ENCODE measurements at regions not wholly inside any gene's neighbourhood (a gene's known extent, or its start where the extent isn't known, plus 50 kb on each side); places are given as distances from the start of the nearest gene placed in this dataset.

DNA sequence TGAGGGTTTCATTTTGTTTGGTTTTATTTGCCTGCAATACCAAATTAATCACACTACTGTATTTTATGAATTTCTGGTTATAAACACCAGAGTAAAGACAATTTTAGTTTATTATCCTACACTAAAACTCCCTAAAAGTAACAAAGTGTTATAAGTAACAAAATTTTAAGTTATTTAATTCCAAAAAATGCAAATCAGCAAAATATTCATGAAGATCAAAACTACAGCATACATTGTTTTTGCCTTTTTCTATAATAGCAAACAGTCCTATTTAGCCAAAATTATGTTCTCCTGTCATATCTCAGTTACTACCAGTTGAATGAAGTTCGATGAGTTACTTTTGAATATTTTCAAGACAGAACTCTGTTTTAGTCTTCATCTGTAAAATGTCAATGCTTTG, 132.7 kb upstream of the CYLC2 start:
- Histone ChIP-seq H3K4me3 (ENCODE audit: low read length in 2 of 2) (no peak overlapping the region), H2BK120ac (ENCODE audit: low read depth, low read length) (no peak overlapping the region), H4K91ac (ENCODE audit: low read depth, low read length, poor library complexity) (no peak overlapping the region), H3K9me3 (replicated peaks in 1 of 2; ENCODE audit: control insufficient read depth in 2 of 2, insufficient read depth in 1 of 2, low read depth in 1 of 2, low read length in 2 of 2) (no peaks in the 10 kb centered on the region), H2BK15ac (ENCODE audit: low read length) (no peak overlapping the region), H3K27me3 (ENCODE audit: control insufficient read depth in 3 of 3, insufficient read depth in 3 of 3, low read depth in 1 of 3, low read length in 3 of 3) (no peaks in the 10 kb centered on the region), H2AFZ (ENCODE audit: low read length) (no peak overlapping the region), H2BK12ac (ENCODE audit: low read length) (no peak overlapping the region), H3K9ac (ENCODE audit: low read depth, low read length, poor library complexity) (no peak overlapping the region), H3K79me1 (ENCODE audit: low read depth, low read length) (no peaks in the 10 kb centered on the region), H3K36me3 (replicated peaks in 1 of 2; ENCODE audit: control insufficient read depth in 2 of 2, insufficient read depth in 2 of 2, low read length in 2 of 2) (no peaks in the 10 kb centered on the region), H3K23ac (ENCODE audit: low read depth, low read length, poor library complexity) (no peak overlapping the region), H3K4me2 (ENCODE audit: insufficient read depth, low read length, poor library complexity, severe bottlenecking) (no peak overlapping the region), H3K4ac (ENCODE audit: low read length) (no peak overlapping the region), H3K14ac (ENCODE audit: low read length) (no peak overlapping the region), H2AK5ac (ENCODE audit: low read depth, low read length) (no peak overlapping the region), H4K8ac (ENCODE audit: low read depth, low read length) (no peak overlapping the region), H3K27ac (replicated peaks; ENCODE audit: low read length) (no peak overlapping the region), H2BK5ac (ENCODE audit: low read length) (no peak overlapping the region), H3K4me1 (ENCODE audit: control insufficient read depth in 2 of 2, insufficient read depth in 1 of 2, low read depth in 1 of 2, low read length in 2 of 2) (no peaks in the 10 kb centered on the region), H3K18ac (ENCODE audit: low read length) (no peak overlapping the region)
- no CpG with 5 or more reads among the region's 1 CpG for WGBS, 2 donors (ENCODE audit: extremely low coverage in 2 of 2, insufficient read length in 2 of 2, insufficient replicate concordance in 1 of 2)
- no peak for DNase-seq (ENCODE audit: low spot score)

DNA sequence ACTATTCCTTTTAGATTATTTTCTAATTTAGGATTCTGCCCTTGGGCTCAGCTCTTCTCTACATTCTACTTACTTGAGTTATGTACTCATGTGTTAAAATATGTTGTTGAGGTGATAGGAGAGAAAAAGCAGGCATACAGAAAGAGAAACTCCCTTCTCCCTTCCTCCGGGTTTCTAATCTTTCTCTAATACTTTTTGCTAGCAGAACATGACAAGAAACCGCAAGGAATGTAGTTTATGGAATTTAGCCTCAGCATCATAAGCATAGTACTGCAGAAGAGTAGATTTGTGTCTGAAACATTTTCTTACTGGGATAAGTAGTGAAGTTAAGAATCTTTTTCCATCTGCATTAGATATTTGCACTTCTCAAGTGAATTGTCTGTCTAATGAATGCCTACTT, 139.5 kb upstream of the CYLC2 start:
- Histone ChIP-seq H2AK5ac (ENCODE audit: low read depth, low read length) (no peak overlapping the region), H3K14ac (ENCODE audit: low read length) (no peak overlapping the region), H3K4me2 (ENCODE audit: insufficient read depth, low read length, poor library complexity, severe bottlenecking) (no peak overlapping the region), H4K8ac (ENCODE audit: low read depth, low read length) (no peak overlapping the region), H3K79me1 (ENCODE audit: low read depth, low read length) (no peaks in the 10 kb centered on the region), H3K23ac (ENCODE audit: low read depth, low read length, poor library complexity) (no peak overlapping the region), H4K91ac (ENCODE audit: low read depth, low read length, poor library complexity) (no peak overlapping the region), H2BK120ac (ENCODE audit: low read depth, low read length) (no peak overlapping the region), H3K18ac (ENCODE audit: low read length) (no peak overlapping the region), H3K4me3 (ENCODE audit: low read length in 2 of 2) (no peak overlapping the region), H3K4me1 (ENCODE audit: control insufficient read depth in 2 of 2, insufficient read depth in 1 of 2, low read depth in 1 of 2, low read length in 2 of 2) (no peaks in the 10 kb centered on the region), H3K36me3 (replicated peaks in 1 of 2; ENCODE audit: control insufficient read depth in 2 of 2, insufficient read depth in 2 of 2, low read length in 2 of 2) (no peaks in the 10 kb centered on the region), H2BK12ac (ENCODE audit: low read length) (no peak overlapping the region), H3K27ac (replicated peaks; ENCODE audit: low read length) (no peak overlapping the region), H3K9ac (ENCODE audit: low read depth, low read length, poor library complexity) (no peak overlapping the region), H2BK5ac (ENCODE audit: low read length) (no peak overlapping the region), H3K27me3 (ENCODE audit: control insufficient read depth in 3 of 3, insufficient read depth in 3 of 3, low read depth in 1 of 3, low read length in 3 of 3) (no peaks in the 10 kb centered on the region), H3K9me3 (replicated peaks in 1 of 2; ENCODE audit: control insufficient read depth in 2 of 2, insufficient read depth in 1 of 2, low read depth in 1 of 2, low read length in 2 of 2) (no peaks in the 10 kb centered on the region), H2BK15ac (ENCODE audit: low read length) (no peak overlapping the region), H2AFZ (ENCODE audit: low read length) (no peak overlapping the region), H3K4ac (ENCODE audit: low read length) (no peak overlapping the region)
- no peak for DNase-seq (ENCODE audit: low spot score)
- no CpG with 5 or more reads among the region's 2 CpGs for WGBS, 2 donors (ENCODE audit: extremely low coverage in 2 of 2, insufficient read length in 2 of 2, insufficient replicate concordance in 1 of 2)

DNA sequence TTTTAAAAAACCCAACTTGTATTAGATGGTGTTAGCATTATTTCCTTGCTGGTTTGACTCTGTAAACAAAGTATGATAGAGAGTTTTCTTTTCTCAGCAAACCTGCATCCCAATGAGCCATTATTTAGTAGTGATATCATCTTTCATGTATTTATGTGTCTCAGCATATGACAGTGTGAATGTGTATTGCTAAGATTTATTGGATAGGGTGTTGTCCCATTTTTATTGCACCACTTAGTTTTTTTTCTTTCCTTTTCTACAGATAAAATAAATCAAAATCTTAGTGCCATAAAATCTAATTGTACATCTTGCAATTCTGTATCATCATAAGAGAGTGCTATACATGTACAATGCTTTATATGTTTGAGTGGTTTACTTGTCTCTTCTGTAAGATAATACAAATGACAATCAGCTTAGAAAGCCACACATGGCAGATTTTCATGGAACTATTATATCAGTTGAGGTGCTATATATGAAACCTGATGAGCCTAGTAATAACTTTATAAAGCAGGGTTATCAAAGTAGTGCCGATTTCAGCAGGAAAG, 149.2 kb upstream of the CYLC2 start:
- Histone ChIP-seq H3K27ac (replicated peaks; ENCODE audit: low read length) (no peak overlapping the region), H4K8ac (ENCODE audit: low read depth, low read length) (no peak overlapping the region), H2BK12ac (ENCODE audit: low read length) (no peak overlapping the region), H3K4me2 (ENCODE audit: insufficient read depth, low read length, poor library complexity, severe bottlenecking) (no peak overlapping the region), H3K79me1 (ENCODE audit: low read depth, low read length) (no peaks in the 10 kb centered on the region), H4K91ac (ENCODE audit: low read depth, low read length, poor library complexity) (no peak overlapping the region), H2AFZ (ENCODE audit: low read length) (no peak overlapping the region), H3K23ac (ENCODE audit: low read depth, low read length, poor library complexity) (no peak overlapping the region), H3K27me3 (ENCODE audit: control insufficient read depth in 3 of 3, insufficient read depth in 3 of 3, low read depth in 1 of 3, low read length in 3 of 3) (no peaks in the 10 kb centered on the region), H3K4me1 (ENCODE audit: control insufficient read depth in 2 of 2, insufficient read depth in 1 of 2, low read depth in 1 of 2, low read length in 2 of 2) (no peaks in the 10 kb centered on the region), H3K9ac (ENCODE audit: low read depth, low read length, poor library complexity) (no peak overlapping the region), H3K4ac (ENCODE audit: low read length) (no peak overlapping the region), H2AK5ac (ENCODE audit: low read depth, low read length) (no peak overlapping the region), H3K36me3 (replicated peaks in 1 of 2; ENCODE audit: control insufficient read depth in 2 of 2, insufficient read depth in 2 of 2, low read length in 2 of 2) (no peaks in the 10 kb centered on the region), H3K14ac (ENCODE audit: low read length) (no peak overlapping the region), H2BK5ac (ENCODE audit: low read length) (no peak overlapping the region), H3K18ac (ENCODE audit: low read length) (no peak overlapping the region), H3K4me3 (ENCODE audit: low read length in 2 of 2) (no peak overlapping the region), H2BK15ac (ENCODE audit: low read length) (no peak overlapping the region), H2BK120ac (ENCODE audit: low read depth, low read length) (no peak overlapping the region), H3K9me3 (replicated peaks in 1 of 2; ENCODE audit: control insufficient read depth in 2 of 2, insufficient read depth in 1 of 2, low read depth in 1 of 2, low read length in 2 of 2) (no peaks in the 10 kb centered on the region)
- no peak for DNase-seq (ENCODE audit: low spot score)
- WGBS, 2 donors (ENCODE audit: extremely low coverage in 2 of 2, insufficient read length in 2 of 2, insufficient replicate concordance in 1 of 2): no CpG with 5 or more reads among the region's 1 CpG

DNA sequence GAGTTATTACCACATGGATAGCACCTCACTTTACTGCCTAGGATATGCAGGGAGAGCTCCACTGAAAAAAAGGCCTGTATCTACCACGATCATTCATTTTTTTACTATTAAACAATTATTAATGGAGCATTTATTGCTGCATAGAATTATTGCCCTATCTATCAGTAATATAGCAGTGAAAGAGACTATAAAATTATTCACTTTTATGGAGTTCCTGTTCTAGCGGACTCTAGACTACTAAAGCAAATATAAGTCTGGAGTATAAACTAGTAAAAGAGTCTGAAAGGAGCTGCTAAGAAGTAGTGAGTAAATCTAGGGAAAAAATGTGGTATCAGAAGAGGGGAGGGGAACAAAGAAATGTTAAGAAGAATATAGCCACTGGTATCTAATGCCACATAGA, 150.4 kb upstream of the CYLC2 start:
- DNase-seq (ENCODE audit: low spot score): no peak
- Histone ChIP-seq H3K23ac (ENCODE audit: low read depth, low read length, poor library complexity) (no peak overlapping the region), H3K4ac (ENCODE audit: low read length) (no peak overlapping the region), H3K4me1 (ENCODE audit: control insufficient read depth in 2 of 2, insufficient read depth in 1 of 2, low read depth in 1 of 2, low read length in 2 of 2) (no peaks in the 10 kb centered on the region), H3K79me1 (ENCODE audit: low read depth, low read length) (no peaks in the 10 kb centered on the region), H2AK5ac (ENCODE audit: low read depth, low read length) (no peak overlapping the region), H2AFZ (ENCODE audit: low read length) (no peak overlapping the region), H4K8ac (ENCODE audit: low read depth, low read length) (no peak overlapping the region), H2BK120ac (ENCODE audit: low read depth, low read length) (no peak overlapping the region), H3K18ac (ENCODE audit: low read length) (no peak overlapping the region), H2BK12ac (ENCODE audit: low read length) (no peak overlapping the region), H4K91ac (ENCODE audit: low read depth, low read length, poor library complexity) (no peak overlapping the region), H3K9me3 (replicated peaks in 1 of 2; ENCODE audit: control insufficient read depth in 2 of 2, insufficient read depth in 1 of 2, low read depth in 1 of 2, low read length in 2 of 2) (no peaks in the 10 kb centered on the region), H2BK5ac (ENCODE audit: low read length) (no peak overlapping the region), H2BK15ac (ENCODE audit: low read length) (no peak overlapping the region), H3K9ac (ENCODE audit: low read depth, low read length, poor library complexity) (no peak overlapping the region), H3K27me3 (ENCODE audit: control insufficient read depth in 3 of 3, insufficient read depth in 3 of 3, low read depth in 1 of 3, low read length in 3 of 3) (no peaks in the 10 kb centered on the region), H3K4me2 (ENCODE audit: insufficient read depth, low read length, poor library complexity, severe bottlenecking) (no peak overlapping the region), H3K27ac (replicated peaks; ENCODE audit: low read length) (no peak overlapping the region), H3K14ac (ENCODE audit: low read length) (no peak overlapping the region), H3K36me3 (replicated peaks in 1 of 2; ENCODE audit: control insufficient read depth in 2 of 2, insufficient read depth in 2 of 2, low read length in 2 of 2) (no peaks in the 10 kb centered on the region), H3K4me3 (ENCODE audit: low read length in 2 of 2) (no peak overlapping the region)
- WGBS, 2 donors (ENCODE audit: extremely low coverage in 2 of 2, insufficient read length in 2 of 2, insufficient replicate concordance in 1 of 2): no CpG with 5 or more reads among the region's 2 CpGs

All from neuronal stem cell (in vitro differentiated cells).